IMR-90 (cell line): ENCODE measurements at regions not wholly inside any gene's neighbourhood (a gene's known extent, or its start where the extent isn't known, plus 50 kb on each side); places are given as distances from the start of the nearest gene placed in this dataset.
A peak's percentile ranks its signal among the peaks of the same experiment; 100 is the strongest.

Experiments used
- ATAC-seq: fragments of 200-7000 bp; cut with Tn5 transposase; 2 replicates; pipeline ENCODE4 v1.9.1; 2020; ENCODE audit warnings: low read depth, mild to moderate bottlenecking, moderate library complexity
- BruUV-seq: library from RNA; stranded (reverse); fragments of 400-500 nt; replicated peaks from 2 replicates; lab custom pipeline; 2021; lab: Mats Ljungman, UMichigan
- CTCF ChIA-PET: fragments of 300-600 bp; formaldehyde crosslinking; extraction: SDS; loops from one replicate; lab custom pipeline; 2021; ENCODE audit warnings: antibody characterized with exemption; lab: Yijun Ruan, JAX
- POLR2A ChIA-PET: fragments of 300-600 bp; sonication (Branson Sonifier 250); formaldehyde crosslinking; loops from one replicate; lab custom pipeline; 2022; ENCODE audit warnings: antibody characterized with exemption; ENCODE audit not compliant: unreplicated experiment; lab: Charles Lee
- DNase-seq: peaks from one replicate; pipeline ENCODE4 v3.0.0; 2013
- H2AFZ ChIP-seq: replicated peaks from 2 replicates; pipeline ENCODE3; 2013; ENCODE audit warnings: low read length, mild to moderate bottlenecking; ENCODE audit not compliant: poor library complexity
- H2AK5ac ChIP-seq: 2 replicates; pipeline ENCODE4 v1.6.1; 2013; ENCODE audit warnings: low read depth, low read length, inconsistent platforms
- H2AK9ac ChIP-seq: replicated peaks from 2 replicates; pipeline ENCODE3; 2013; ENCODE audit warnings: mild to moderate bottlenecking, low read depth, low read length, moderate library complexity; ENCODE audit not compliant: poor library complexity
- H2BK120ac ChIP-seq: 2 replicates; pipeline ENCODE4 v1.6.1; 2013; ENCODE audit warnings: low read depth, low read length, inconsistent platforms
- H2BK15ac ChIP-seq: 3 replicates; pipeline ENCODE4 v1.6.1; 2013; ENCODE audit warnings: low read depth, low read length, inconsistent platforms
- H2BK20ac ChIP-seq: 2 replicates; pipeline ENCODE4 v1.6.1; 2013; ENCODE audit warnings: low read depth, mild to moderate bottlenecking, inconsistent platforms, low read length, moderate library complexity
- H2BK5ac ChIP-seq: 2 replicates; pipeline ENCODE4 v1.6.1; 2013; ENCODE audit warnings: mild to moderate bottlenecking, low read depth, low read length, inconsistent platforms; ENCODE audit not compliant: poor library complexity, severe bottlenecking
- H3K14ac ChIP-seq: replicated peaks from 2 replicates; pipeline ENCODE4 v1.6.1; 2013; ENCODE audit warnings: low read depth, low read length, inconsistent platforms
- H3K18ac ChIP-seq: 2 replicates; pipeline ENCODE4 v1.6.1; 2013; ENCODE audit warnings: low read depth, low read length, control low read depth
- H3K23ac ChIP-seq: 2 replicates; pipeline ENCODE4 v1.6.1; 2013; ENCODE audit warnings: low read depth, low read length, inconsistent platforms
- H3K27ac ChIP-seq: 2 replicates; pipeline ENCODE4 v1.5.1; 2013; ENCODE audit warnings: mild to moderate bottlenecking, control low read depth, low read length; ENCODE audit not compliant: insufficient read depth
- H3K27me3 ChIP-seq: 2 replicates; pipeline ENCODE4 v1.6.1; 2013; ENCODE audit warnings: low read length; ENCODE audit not compliant: control insufficient read depth, insufficient read depth
- H3K36me3 ChIP-seq: 2 replicates; pipeline ENCODE4 v1.6.1; 2013; ENCODE audit warnings: low read length, mixed read lengths; ENCODE audit not compliant: control insufficient read depth, insufficient read depth
- H3K4ac ChIP-seq: 2 replicates; pipeline ENCODE4 v1.6.1; 2013; ENCODE audit warnings: low read depth, low read length, inconsistent platforms
- H3K4me1 ChIP-seq: 2 replicates; pipeline ENCODE4 v1.6.1; 2013; ENCODE audit warnings: low read length, mixed read lengths; ENCODE audit not compliant: control insufficient read depth, insufficient read depth
- H3K4me2 ChIP-seq: 2 replicates; pipeline ENCODE4 v1.6.1; 2013; ENCODE audit warnings: low read depth, mild to moderate bottlenecking, control low read depth, low read length, moderate library complexity
- H3K4me3 ChIP-seq: 2 replicates; pipeline ENCODE4 v1.5.1; 2013; ENCODE audit warnings: low read depth, mild to moderate bottlenecking, control low read depth, low read length, moderate library complexity; ENCODE audit not compliant: insufficient read depth
- H3K56ac ChIP-seq: 2 replicates; pipeline ENCODE4 v1.6.1; 2013; ENCODE audit warnings: low read length, inconsistent platforms; ENCODE audit not compliant: insufficient read depth; ENCODE audit errors: extremely low read depth
- H3K79me1 ChIP-seq, 2 experiments: 2 replicates each; pipeline ENCODE4 v1.6.1; 2013; ENCODE audit warnings: low read length in 2 of 2, inconsistent platforms in 1 of 2, low read depth in 1 of 2
- H3K9ac ChIP-seq: 2 replicates; pipeline ENCODE4 v1.6.1; 2013; ENCODE audit warnings: low read depth, low read length, control low read depth
- H3K9me1 ChIP-seq: 2 replicates; pipeline ENCODE4 v1.6.1; 2013; ENCODE audit warnings: low read length, inconsistent platforms; ENCODE audit not compliant: insufficient read depth
- H3K9me3 ChIP-seq: 2 replicates; pipeline ENCODE4 v1.6.1; 2013; ENCODE audit warnings: low read length; ENCODE audit not compliant: control insufficient read depth, insufficient read depth
- H4K20me1 ChIP-seq: 2 replicates; pipeline ENCODE4 v1.6.1; 2013; ENCODE audit warnings: low read length, inconsistent platforms; ENCODE audit not compliant: insufficient read depth
- H4K5ac ChIP-seq: 2 replicates; pipeline ENCODE4 v1.6.1; 2013; ENCODE audit warnings: mild to moderate bottlenecking, low read depth, low read length, control low read depth
- H4K8ac ChIP-seq, 2 experiments: 2 replicates each; pipeline ENCODE4 v1.6.1; 2013; ENCODE audit warnings: low read depth in 2 of 2, low read length in 2 of 2, control low read depth in 1 of 2, inconsistent platforms in 1 of 2
- H4K91ac ChIP-seq: 2 replicates; pipeline ENCODE4 v1.6.1; 2013; ENCODE audit warnings: low read depth, low read length, inconsistent platforms; ENCODE audit not compliant: insufficient read depth
- BHLHE40 ChIP-seq: fragments of 150-350 bp; IDR thresholded peaks from 2 replicates; pipeline ENCODE4 v1.6.1; 2016; ENCODE audit warnings: mild to moderate bottlenecking, low read depth, low read length
- CEBPB ChIP-seq: IDR thresholded peaks from 2 replicates; pipeline ENCODE4 v1.6.1; 2012; ENCODE audit warnings: low read depth, low read length, improper control_type of control experiment
- CHD1 ChIP-seq: IDR thresholded peaks from 2 replicates; pipeline ENCODE4 v1.6.1; 2012; ENCODE audit warnings: low read depth, low read length, improper control_type of control experiment
- FOS ChIP-seq: fragments of 150-350 bp; IDR thresholded peaks from 2 replicates; pipeline ENCODE4 v1.6.1; 2016; ENCODE audit warnings: low read depth, low read length
- MAFK ChIP-seq: IDR thresholded peaks from 2 replicates; pipeline ENCODE4 v1.6.1; 2012; ENCODE audit warnings: low read depth, low read length, improper control_type of control experiment
- MAZ ChIP-seq: IDR thresholded peaks from 2 replicates; pipeline ENCODE4 v1.6.1; 2012; ENCODE audit warnings: low read depth, mild to moderate bottlenecking, low read length, improper control_type of control experiment, moderate library complexity, borderline replicate concordance
- MXI1 ChIP-seq: IDR thresholded peaks from 2 replicates; pipeline ENCODE4 v1.6.1; 2012; ENCODE audit warnings: low read depth, mild to moderate bottlenecking, low read length, moderate library complexity, borderline replicate concordance
- NFE2L2 ChIP-seq: fragments of 150-350 bp; IDR thresholded peaks from 2 replicates; pipeline ENCODE4 v1.6.1; 2016; ENCODE audit warnings: low read depth, mild to moderate bottlenecking, low read length
- POLR2A ChIP-seq: IDR thresholded peaks from 2 replicates; pipeline ENCODE4 v1.6.1; 2012; ENCODE audit warnings: mild to moderate bottlenecking, low read depth, low read length
- RAD21 ChIP-seq: IDR thresholded peaks from 2 replicates; pipeline ENCODE4 v1.6.1; 2012; ENCODE audit warnings: low read length, improper control_type of control experiment
- RCOR1 ChIP-seq: IDR thresholded peaks from 2 replicates; pipeline ENCODE4 v1.6.1; 2012; ENCODE audit warnings: mild to moderate bottlenecking, low read length, improper control_type of control experiment; ENCODE audit not compliant: insufficient replicate concordance
- RFX5 ChIP-seq: IDR thresholded peaks from 2 replicates; pipeline ENCODE4 v1.8.0; 2012; ENCODE audit warnings: low read depth, mild to moderate bottlenecking, low read length, moderate library complexity
- SMC3 ChIP-seq: fragments of 150-350 bp; IDR thresholded peaks from 2 replicates; pipeline ENCODE4 v1.6.1; 2016; ENCODE audit warnings: low read depth, mild to moderate bottlenecking, antibody characterized with exemption, low read length, moderate library complexity
- WGBS, 2 experiments: methylation state at CpG; one replicate each; pipeline versions ENCODE4 v1.1.5 to v1.1.7; 2013; ENCODE audit warnings: missing lambda C conversion rate in 2 of 2; ENCODE audit not compliant: insufficient read length in 1 of 2; ENCODE audit errors: extremely low coverage in 2 of 2; 5-methylcytosine and 5-hydroxymethylcytosine counted together
- dilution Hi-C: fragments of 300-500 bp; cut with HindIII; formaldehyde crosslinking; loops from one replicate; pipeline ENCODE4 v1.14.3; 2018; ENCODE audit warnings: low sequenced_read_pairs; ENCODE audit not compliant: unreplicated experiment
- in situ Hi-C: fragments of 300-500 bp; cut with MboI; formaldehyde crosslinking; loops from 3 replicates; pipeline ENCODE4 v1.14.3; 2019; ENCODE audit warnings: low sequenced_read_pairs, inconsistent platforms, mixed read lengths
- intact Hi-C: fragments of 100-400 bp; cut with micrococcal nuclease; formaldehyde crosslinking; loops from 2 replicates; pipeline ENCODE4 v1.10.0; 2022
- TF ChIP-seq, protein P1 (sequence below): fragments of 150-350 bp; IDR thresholded peaks from 2 replicates; pipeline ENCODE4 v1.6.1; 2016; ENCODE audit warnings: low read depth, mild to moderate bottlenecking, low read length, moderate library complexity, borderline replicate concordance
- TF ChIP-seq, protein P2 (sequence below): fragments of 150-350 bp; IDR thresholded peaks from 2 replicates; pipeline ENCODE4 v1.6.1; 2017; ENCODE audit warnings: mild to moderate bottlenecking, antibody characterized with exemption, low read length, low read depth
- TF ChIP-seq, protein P3 (sequence below): conservative IDR thresholded peaks from 2 replicates; pipeline ENCODE4 v1.5.1; 2012; ENCODE audit warnings: mild to moderate bottlenecking, low read depth, low read length, improper control_type of control experiment

DNA sequence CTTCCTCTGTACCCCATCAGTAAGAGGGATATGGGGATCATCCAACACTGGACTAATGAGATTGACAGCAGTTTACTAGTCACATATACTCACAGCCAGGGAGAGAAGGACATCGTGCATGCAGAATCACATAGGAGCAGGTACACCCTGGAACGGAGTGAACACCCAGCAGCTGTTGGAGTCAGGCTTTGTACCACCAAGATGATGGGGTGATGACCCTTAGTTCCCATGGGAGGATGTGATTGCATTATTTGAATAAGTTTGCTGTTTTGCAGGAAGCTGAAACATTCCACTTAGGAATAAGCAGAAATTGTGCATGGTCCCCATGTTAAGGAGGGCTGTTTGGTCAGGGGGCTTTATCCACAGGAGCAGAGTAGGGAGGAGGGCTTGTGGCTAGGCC, 482.7 kb upstream of the PDZRN3 start:
- no peak overlapping the region for H2BK5ac ChIP-seq
- H3K23ac ChIP-seq, result no peak overlapping the region
- no peak overlapping the region for H3K27ac ChIP-seq
- no peak overlapping the region for H3K14ac ChIP-seq
- H3K36me3 ChIP-seq, result no peaks in the 10 kb centered on the region
- ChIA-PET CTCF (no interaction called here), POLR2A (no interaction called here)
- intact Hi-C loops, result no loop called here
- dilution Hi-C loops, result no loop called here
- ATAC-seq (peak; percentile 21; the same call in 1 of the 2 replicates), DNase-seq (no peak)
- H2AK5ac ChIP-seq, result no peak overlapping the region
- peaks cover 3% of the 10 kb centered on the region; the same call in 1 of the 2 replicates for H3K4me1 ChIP-seq
- H2BK120ac ChIP-seq, result no peak overlapping the region; the same call in 1 of the 2 replicates
- H2AK9ac ChIP-seq, result no peak overlapping the region
- H4K20me1 ChIP-seq, result no peaks in the 10 kb centered on the region
- no peak overlapping the region for H4K8ac ChIP-seq
- in situ Hi-C loops, result no loop called here
- no peaks in the 10 kb centered on the region for H3K9me1 ChIP-seq
- no peak overlapping the region; the same call in 1 of the 2 replicates for H3K18ac ChIP-seq
- H3K9me3 ChIP-seq, result no peaks in the 10 kb centered on the region
- H3K56ac ChIP-seq, result no peak overlapping the region
- BruUV-seq, result no TSS peak
- no peak overlapping the region for H3K4me2 ChIP-seq
- H3K4ac ChIP-seq, result no peak overlapping the region
- H2BK20ac ChIP-seq, result no peak overlapping the region
- no peak overlapping the region for H3K9ac ChIP-seq
- no CpG with 5 or more reads among the region's 2 CpGs for WGBS, 2 experiments
- no peak overlapping the region for H4K91ac ChIP-seq
- TF ChIP-seq RCOR1 (no peak), RAD21 (no peak), MXI1 (no peak), NFE2L2 (no peak), MAZ (no peak), CHD1 (no peak), CEBPB (no peak), POLR2A (no peak), FOS (no peak), RFX5 (no peak), SMC3 (no peak), MAFK (no peak), BHLHE40 (no peak)
- TF ChIP-seq, protein P1, sequence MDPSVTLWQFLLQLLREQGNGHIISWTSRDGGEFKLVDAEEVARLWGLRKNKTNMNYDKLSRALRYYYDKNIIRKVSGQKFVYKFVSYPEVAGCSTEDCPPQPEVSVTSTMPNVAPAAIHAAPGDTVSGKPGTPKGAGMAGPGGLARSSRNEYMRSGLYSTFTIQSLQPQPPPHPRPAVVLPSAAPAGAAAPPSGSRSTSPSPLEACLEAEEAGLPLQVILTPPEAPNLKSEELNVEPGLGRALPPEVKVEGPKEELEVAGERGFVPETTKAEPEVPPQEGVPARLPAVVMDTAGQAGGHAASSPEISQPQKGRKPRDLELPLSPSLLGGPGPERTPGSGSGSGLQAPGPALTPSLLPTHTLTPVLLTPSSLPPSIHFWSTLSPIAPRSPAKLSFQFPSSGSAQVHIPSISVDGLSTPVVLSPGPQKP, result no peak
- TF ChIP-seq, protein P2, sequence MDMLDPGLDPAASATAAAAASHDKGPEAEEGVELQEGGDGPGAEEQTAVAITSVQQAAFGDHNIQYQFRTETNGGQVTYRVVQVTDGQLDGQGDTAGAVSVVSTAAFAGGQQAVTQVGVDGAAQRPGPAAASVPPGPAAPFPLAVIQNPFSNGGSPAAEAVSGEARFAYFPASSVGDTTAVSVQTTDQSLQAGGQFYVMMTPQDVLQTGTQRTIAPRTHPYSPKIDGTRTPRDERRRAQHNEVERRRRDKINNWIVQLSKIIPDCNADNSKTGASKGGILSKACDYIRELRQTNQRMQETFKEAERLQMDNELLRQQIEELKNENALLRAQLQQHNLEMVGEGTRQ, result no peak
- TF ChIP-seq, protein P3, sequence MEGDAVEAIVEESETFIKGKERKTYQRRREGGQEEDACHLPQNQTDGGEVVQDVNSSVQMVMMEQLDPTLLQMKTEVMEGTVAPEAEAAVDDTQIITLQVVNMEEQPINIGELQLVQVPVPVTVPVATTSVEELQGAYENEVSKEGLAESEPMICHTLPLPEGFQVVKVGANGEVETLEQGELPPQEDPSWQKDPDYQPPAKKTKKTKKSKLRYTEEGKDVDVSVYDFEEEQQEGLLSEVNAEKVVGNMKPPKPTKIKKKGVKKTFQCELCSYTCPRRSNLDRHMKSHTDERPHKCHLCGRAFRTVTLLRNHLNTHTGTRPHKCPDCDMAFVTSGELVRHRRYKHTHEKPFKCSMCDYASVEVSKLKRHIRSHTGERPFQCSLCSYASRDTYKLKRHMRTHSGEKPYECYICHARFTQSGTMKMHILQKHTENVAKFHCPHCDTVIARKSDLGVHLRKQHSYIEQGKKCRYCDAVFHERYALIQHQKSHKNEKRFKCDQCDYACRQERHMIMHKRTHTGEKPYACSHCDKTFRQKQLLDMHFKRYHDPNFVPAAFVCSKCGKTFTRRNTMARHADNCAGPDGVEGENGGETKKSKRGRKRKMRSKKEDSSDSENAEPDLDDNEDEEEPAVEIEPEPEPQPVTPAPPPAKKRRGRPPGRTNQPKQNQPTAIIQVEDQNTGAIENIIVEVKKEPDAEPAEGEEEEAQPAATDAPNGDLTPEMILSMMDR, result no peak
- no peak overlapping the region for H4K5ac ChIP-seq
- H3K27me3 ChIP-seq, result no peaks in the 10 kb centered on the region
- H3K4me3 ChIP-seq, result no peak overlapping the region
- H2AFZ ChIP-seq, result no peak overlapping the region
- no peaks in the 10 kb centered on the region for H3K79me1 ChIP-seq
- no peak overlapping the region for H2BK15ac ChIP-seq
